Glutamatergic neuron (in vitro differentiated cells): ENCODE measurements at regions not wholly inside any gene's neighbourhood (a gene's known extent, or its start where the extent isn't known, plus 50 kb on each side); places are given as distances from the start of the nearest gene placed in this dataset.
"Not testable (repeated sequence)": the region's sequence is repeated elsewhere in the genome, so short reads cannot be mapped to it uniquely, and the experiment has no call there.

Experiments
- DNase-seq: peaks from one replicate; pipeline ENCODE4 v3.0.0; 2022
- H3K27ac Mint-ChIP-seq: one replicate; pipeline ENCODE4 v1.8.0; 2020; ENCODE audit warnings: mild to moderate bottlenecking, mixed read lengths, inconsistent platforms; ENCODE audit not compliant: unreplicated experiment
- H3K27me3 Mint-ChIP-seq: one replicate; pipeline ENCODE4 v1.8.0; 2020; ENCODE audit warnings: mild to moderate bottlenecking, moderate library complexity, mixed read lengths, inconsistent platforms; ENCODE audit not compliant: unreplicated experiment
- H3K36me3 Mint-ChIP-seq: one replicate; pipeline ENCODE4 v1.8.0; 2020; ENCODE audit warnings: mild to moderate bottlenecking, mixed read lengths, inconsistent platforms; ENCODE audit not compliant: unreplicated experiment
- H3K4me1 Mint-ChIP-seq: one replicate; pipeline ENCODE4 v1.8.0; 2020; ENCODE audit warnings: mild to moderate bottlenecking, low read depth, mixed read lengths, inconsistent platforms; ENCODE audit not compliant: unreplicated experiment
- H3K4me3 Mint-ChIP-seq: one replicate; pipeline ENCODE4 v1.8.0; 2020; ENCODE audit warnings: mild to moderate bottlenecking, mixed read lengths, inconsistent platforms; ENCODE audit not compliant: unreplicated experiment
- H3K9me3 Mint-ChIP-seq: one replicate; pipeline ENCODE4 v1.8.0; 2020; ENCODE audit warnings: mild to moderate bottlenecking, moderate library complexity, mixed read lengths, inconsistent platforms; ENCODE audit not compliant: unreplicated experiment
- CTCF ChIP-seq: fragments of 200-600 bp; sonication (generic); IDR thresholded peaks from one replicate; pipeline ENCODE4 v1.5.0; 2021; ENCODE audit not compliant: partially characterized antibody, unreplicated experiment

GRCh38 chr15:87680208-87680607 lies 576.3 kb downstream of the NTRK3 start:
- Mint-ChIP-seq H3K4me1 (no peaks in the 10 kb centered on the region), H3K27me3 (no peaks in the 10 kb centered on the region), H3K27ac (no peak overlapping the region), H3K4me3 (no peak overlapping the region), H3K9me3 (peaks cover 6% of the 10 kb centered on the region), H3K36me3 (peaks cover 23% of the 10 kb centered on the region)
- no peak for TF ChIP-seq CTCF
- no peak for DNase-seq

DNA sequence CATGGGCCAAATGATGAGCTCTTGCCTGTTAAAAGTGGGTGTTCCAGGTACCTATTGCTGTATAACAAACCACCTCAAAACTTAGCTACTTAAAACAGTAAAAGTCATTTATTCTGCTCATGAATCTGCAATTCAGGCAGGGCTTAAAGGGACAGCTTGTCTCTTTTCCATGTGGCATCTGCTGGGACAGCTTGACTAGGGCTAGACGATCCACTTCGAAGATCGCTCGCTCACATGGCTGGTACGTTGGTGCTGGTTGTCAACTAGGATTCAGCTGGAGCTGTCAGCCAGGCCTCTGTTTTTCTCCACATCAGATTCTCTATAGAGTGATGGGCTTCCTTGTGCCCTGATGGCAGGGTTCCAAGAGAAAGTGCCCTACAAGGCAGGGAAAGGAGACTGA lies 581.3 kb downstream of the NTRK3 start:
- Mint-ChIP-seq H3K4me1 (peaks cover 9% of the 10 kb centered on the region), H3K4me3 (no peak overlapping the region), H3K27me3 (peaks cover 2% of the 10 kb centered on the region), H3K27ac (no peak overlapping the region), H3K9me3 (peaks cover 7% of the 10 kb centered on the region), H3K36me3 (peaks cover 30% of the 10 kb centered on the region)
- DNase-seq = no peak
- TF ChIP-seq CTCF = no peak

GRCh38 chr15:87672309-87673288 lies 583.9 kb downstream of the NTRK3 start:
- H3K4me3 Mint-ChIP-seq = no peak overlapping the region
- H3K27ac Mint-ChIP-seq = no peak overlapping the region
- H3K9me3 Mint-ChIP-seq = peaks cover 7% of the 10 kb centered on the region
- TF ChIP-seq CTCF = peak; percentile 79
- H3K36me3 Mint-ChIP-seq = peaks cover 40% of the 10 kb centered on the region
- DNase-seq = peak; percentile 69
- H3K27me3 Mint-ChIP-seq = peaks cover 2% of the 10 kb centered on the region
- peaks cover 16% of the 10 kb centered on the region for H3K4me1 Mint-ChIP-seq

DNA sequence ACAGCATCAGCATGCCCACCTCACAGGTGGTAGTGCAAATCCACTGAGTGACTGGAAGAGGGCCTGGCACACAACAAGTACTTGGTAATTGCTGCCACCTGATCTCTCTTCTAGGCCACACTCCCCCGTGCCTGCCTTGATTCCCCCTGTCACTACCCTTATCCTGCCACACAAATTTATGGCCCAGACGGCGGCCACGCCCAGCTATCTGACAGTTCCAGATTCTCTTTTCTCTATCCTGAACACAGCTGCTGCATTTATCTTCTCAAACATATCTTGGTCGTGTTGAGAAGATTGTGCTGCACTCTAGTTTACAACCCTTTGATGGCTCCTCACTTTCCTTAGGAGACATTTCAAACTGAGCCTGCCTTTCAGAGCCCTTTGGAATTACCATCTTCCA lies 585.2 kb downstream of the NTRK3 start:
- TF ChIP-seq CTCF = no peak
- Mint-ChIP-seq H3K27me3 (peaks cover 2% of the 10 kb centered on the region), H3K4me1 (peaks cover 16% of the 10 kb centered on the region), H3K36me3 (peaks cover 27% of the 10 kb centered on the region), H3K27ac (no peak overlapping the region), H3K9me3 (peaks cover 4% of the 10 kb centered on the region), H3K4me3 (no peak overlapping the region)
- DNase-seq = no peak

DNA sequence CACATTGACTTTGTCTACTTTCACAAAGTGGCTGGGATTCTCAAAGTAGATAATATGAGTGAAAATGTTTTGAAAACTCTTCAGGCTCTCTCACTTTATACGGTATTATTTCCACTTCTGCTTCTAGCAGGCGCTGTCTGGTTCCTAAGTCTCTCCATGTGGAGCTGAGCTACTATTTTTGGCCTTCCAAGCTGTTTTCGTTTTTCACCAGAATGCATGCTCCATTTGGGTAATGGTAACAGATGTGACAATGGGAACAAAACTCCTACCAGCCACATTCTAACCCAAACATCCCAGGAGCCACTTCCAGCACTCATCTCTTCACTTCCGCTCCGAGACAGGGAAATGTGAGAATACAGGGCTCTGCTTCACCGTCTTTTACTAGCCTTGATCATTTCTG lies 586.7 kb downstream of the NTRK3 start:
- peak overlapping the region; percentile 41 for H3K27ac Mint-ChIP-seq
- TF ChIP-seq CTCF = no peak
- peaks cover 4% of the 10 kb centered on the region for H3K9me3 Mint-ChIP-seq
- DNase-seq = no peak
- no peak overlapping the region for H3K4me3 Mint-ChIP-seq
- peaks cover 2% of the 10 kb centered on the region for H3K27me3 Mint-ChIP-seq
- peaks cover 16% of the 10 kb centered on the region for H3K4me1 Mint-ChIP-seq
- H3K36me3 Mint-ChIP-seq = peaks cover 19% of the 10 kb centered on the region

DNA sequence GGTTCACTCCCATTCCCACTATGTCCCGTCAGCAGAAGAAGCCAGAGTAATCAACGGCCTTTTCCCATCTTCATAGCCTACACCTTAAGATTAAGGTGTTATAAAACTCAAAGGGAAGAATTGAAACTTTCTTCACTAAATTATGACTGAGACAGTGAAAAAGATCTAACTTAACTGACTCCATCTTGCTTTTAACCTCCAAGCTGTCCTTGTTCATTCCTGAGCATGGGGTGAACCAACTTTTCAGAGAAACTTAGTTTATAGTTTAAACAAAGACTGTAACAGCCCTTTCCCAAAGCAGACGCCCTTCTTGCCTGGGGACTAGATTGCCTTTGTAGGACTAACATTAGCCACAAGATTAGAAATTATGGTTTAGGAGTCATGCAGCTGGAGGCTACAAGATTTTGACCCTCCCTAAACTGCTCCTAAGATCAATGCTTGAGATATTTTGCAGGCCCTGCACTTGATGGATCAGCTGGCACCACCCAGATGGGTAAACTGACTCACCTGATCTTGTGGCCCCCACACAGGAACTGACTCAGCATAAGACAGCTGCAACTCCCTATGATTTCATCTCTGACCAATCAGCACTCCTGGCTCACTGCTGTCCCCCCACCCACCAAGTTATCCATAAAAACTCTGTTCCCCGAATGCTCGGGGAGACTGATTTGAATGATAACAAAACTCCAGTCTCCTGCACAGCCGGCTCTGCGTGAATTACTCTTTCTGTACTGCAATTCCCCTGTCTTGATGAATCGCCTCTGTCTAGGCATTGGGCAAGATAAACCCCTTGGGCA lies 587.6 kb downstream of the NTRK3 start:
- H3K36me3 Mint-ChIP-seq = peaks cover 19% of the 10 kb centered on the region
- not testable (repeated sequence) for H3K27me3 Mint-ChIP-seq, DNase-seq, H3K4me3 Mint-ChIP-seq, H3K9me3 Mint-ChIP-seq
- H3K27ac Mint-ChIP-seq = peak overlapping the region; percentile 79
- peaks cover 16% of the 10 kb centered on the region for H3K4me1 Mint-ChIP-seq
